ENCODE measurements at regions not wholly inside any gene's neighbourhood (a gene's known extent, or its start where the extent isn't known, plus 50 kb on each side); places are given as distances from the start of the nearest gene placed in this dataset.
"Not testable (repeated sequence)": the region's sequence is repeated elsewhere in the genome, so short reads cannot be mapped to it uniquely, and the experiment has no call there.

GRCh38 chr15:95152741-95153140 lies 921.4 kb downstream of the MCTP2 start:
- no peak for DNase-seq

- not testable (repeated sequence) for DNase-seq
These were observed 921.8 kb downstream of the MCTP2 start for GRCh38 chr15:95153201-95153600.

DNA sequence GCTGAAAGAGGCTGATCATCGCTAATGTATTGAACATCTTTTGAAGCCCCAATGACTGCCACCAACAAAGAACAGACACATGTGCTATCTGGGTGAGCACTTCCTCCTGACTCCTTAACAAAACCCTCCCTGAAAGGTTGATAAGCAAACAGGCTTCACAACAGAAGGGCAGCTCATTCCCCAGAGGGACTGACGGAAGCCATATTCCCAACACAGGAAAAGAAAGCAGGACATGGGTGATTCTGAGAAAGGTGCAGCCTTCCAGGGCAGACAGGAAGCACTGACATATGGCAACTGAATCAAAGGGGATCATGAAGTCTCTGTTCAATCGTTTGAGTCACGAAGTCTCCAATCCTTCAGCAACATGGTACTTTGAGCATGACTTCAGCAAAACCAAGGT lies 929.0 kb downstream of the MCTP2 start:
- no peak for DNase-seq

GRCh38 chr15:95162069-95162468 lies 930.7 kb downstream of the MCTP2 start:
- DNase-seq = no peak

- DNase-seq = no peak
These were observed 931.2 kb downstream of the MCTP2 start for GRCh38 chr15:95162531-95162930.

DNA sequence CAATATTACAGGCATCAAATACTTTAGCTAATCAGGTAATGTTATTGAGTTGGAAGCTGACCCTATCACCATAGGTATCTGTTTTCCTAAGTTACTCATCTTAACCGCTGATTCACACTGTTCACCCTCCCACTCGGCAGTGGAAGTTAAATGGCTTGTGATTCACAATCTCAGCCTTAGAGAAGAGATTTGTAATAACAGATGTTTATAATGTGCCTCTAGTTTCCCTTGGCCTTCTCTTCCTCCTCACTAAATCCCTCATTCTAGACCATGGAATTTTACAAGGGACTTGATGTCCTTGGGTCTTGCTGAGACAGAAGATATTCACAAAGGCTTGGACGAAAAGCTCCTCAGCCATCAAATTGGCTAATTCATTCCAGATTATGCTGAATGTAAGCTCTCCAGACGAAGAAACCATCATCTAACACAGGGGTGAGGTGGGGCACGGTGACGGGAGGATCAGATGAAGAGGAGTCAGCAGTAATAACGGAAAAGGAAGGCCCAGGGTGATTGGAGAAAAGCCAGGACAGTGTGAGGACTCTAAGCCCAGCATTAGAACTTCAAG lies 931.7 kb downstream of the MCTP2 start:
- DNase-seq = no peak

DNA sequence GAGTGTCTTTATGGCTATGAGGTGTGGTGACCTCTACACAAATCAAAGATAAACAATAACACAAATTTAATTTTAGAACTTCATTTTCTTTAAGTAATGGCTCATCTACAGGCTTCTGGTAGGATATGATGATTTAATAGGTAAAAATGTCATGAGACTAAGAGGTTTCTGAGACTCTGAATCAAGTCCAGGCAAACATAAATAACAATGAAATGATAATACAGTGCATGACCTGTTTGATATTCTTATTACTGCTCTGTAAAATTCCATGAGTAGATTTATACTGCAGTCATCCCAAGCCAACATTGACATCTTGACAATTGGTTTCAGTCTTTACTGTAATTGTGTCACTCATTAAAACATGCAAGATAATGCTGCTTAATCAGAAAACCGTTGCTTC lies 936.8 kb downstream of the MCTP2 start:
- no peak for DNase-seq

DNA sequence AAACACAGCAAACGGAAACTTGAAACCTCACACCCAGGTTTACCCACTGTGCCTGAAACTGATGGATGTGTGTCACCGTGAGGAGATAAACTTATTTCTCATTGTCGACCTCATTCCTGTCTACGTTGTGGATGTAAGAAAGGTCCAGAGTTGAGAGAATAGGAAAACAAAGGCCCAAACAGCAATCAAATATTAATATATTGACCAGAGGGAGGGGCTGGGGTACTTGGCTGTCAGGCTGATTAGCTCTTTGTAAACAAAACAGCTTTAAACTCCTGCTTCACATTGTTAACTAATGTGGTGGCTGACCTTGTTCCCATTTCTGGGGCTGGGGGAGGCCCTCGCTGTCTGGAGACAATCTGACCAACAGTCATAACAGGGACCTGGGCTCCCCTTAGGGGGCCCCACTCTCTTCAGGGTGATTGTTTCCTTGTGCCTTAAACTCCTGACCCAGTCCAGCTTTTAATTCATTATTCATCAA lies 937.6 kb downstream of the MCTP2 start:
- no peak for DNase-seq

GRCh38 chr15:95169541-95170459 lies 938.4 kb downstream of the MCTP2 start:
- no peak for DNase-seq

DNA sequence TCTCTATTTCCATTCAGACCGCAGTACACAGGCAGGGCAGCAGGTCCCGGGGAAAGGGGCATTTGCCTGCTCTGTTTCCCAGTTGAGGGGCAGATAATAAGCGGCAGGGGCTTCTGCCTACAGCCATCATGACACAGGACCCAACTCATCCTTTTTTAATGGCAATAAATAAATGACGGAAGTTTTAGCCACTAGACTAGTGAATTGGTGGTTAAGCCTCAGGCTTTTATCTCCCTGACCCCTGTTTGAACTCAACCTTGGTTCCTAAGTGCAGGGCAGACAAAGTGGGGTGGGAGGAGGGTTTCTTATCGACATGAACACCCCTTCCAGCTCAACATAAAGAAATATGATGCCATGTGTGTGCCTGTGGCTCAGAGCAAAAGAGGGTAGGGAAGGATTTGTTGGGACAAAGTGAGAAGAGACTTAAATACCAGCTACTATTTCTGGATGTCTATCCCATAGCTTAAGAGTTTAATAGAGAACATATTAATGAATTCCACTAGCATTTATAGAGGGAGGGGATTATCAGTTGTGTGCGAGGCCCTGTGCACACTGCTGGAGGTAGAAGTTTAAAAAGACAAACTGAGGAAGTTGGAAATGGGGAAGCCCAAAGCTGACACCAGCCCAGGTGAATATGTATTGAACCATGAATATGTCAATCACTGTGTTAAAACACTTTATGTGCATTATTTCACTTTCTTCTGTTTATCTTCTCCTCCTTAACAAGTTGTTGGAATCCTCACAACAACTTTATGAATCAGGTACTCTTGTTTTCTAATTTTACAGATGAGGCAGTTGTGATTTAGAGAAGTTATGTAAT lies 939.4 kb downstream of the MCTP2 start:
- DNase-seq = no peak

GRCh38 chr15:95171564-95171963 lies 940.2 kb downstream of the MCTP2 start:
- no peak for DNase-seq

- no peak for DNase-seq
These were observed 943.2 kb downstream of the MCTP2 start for GRCh38 chr15:95174301-95175259.

DNA sequence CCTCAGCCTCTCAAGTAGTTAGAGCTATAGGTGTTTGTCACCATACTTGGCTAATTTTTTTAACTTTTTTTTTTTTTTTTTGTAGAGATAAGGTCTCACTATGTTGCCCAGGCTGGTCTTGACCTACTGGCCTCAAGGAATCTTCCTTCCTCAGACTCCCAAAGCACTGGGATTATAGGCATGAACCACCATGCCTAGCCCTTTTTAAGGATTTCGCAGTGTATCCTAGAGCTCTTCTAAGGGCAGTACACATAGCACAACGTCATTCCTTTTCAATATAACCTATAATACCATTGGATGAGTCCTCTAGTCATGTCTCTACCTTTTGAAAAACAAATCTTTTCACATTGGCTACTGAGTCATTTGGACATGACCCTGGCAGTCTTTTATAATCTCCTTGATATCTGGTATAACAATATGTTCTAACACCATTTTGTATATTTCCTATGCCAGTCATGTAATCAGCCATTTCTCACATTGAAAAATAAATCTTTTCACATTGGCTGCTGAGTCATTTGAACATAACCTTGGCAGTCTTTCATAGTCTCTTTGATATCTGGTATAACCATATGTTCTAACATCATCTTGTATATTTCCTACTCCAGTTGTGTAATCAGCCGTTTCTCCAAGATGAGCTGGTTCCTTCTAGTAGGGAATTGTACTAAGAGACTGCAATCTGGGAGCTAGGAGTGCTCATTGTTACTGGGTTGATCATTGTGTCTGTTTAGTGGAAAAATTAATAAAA lies 944.7 kb downstream of the MCTP2 start:
- no peak for DNase-seq

GRCh38 chr15:95176794-95177577 lies 945.6 kb downstream of the MCTP2 start:
- DNase-seq = no peak

GRCh38 chr15:95180530-95180929 lies 949.2 kb downstream of the MCTP2 start:
- no peak for DNase-seq

DNA sequence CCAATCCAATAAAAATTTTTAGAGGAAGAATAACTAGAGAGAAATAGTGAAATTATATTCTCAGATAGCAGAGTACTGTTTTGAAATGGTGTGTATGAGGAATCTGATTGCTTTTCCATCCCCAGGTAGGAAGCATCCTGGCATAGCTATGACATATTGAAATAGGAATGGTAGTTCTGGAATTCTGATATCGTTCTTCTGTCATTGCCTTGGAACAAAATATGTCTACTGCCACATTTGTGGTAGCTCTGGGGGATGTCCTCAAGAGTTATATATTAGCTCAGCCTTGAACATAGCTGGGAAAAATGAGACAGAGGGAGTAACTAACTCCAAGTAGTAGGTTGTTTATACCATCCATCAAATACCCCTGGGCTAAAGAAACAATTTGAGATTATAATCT lies 950.7 kb downstream of the MCTP2 start:
- DNase-seq = no peak

GRCh38 chr15:95192923-95193322 lies 961.6 kb downstream of the MCTP2 start:
- no peak for DNase-seq

DNA sequence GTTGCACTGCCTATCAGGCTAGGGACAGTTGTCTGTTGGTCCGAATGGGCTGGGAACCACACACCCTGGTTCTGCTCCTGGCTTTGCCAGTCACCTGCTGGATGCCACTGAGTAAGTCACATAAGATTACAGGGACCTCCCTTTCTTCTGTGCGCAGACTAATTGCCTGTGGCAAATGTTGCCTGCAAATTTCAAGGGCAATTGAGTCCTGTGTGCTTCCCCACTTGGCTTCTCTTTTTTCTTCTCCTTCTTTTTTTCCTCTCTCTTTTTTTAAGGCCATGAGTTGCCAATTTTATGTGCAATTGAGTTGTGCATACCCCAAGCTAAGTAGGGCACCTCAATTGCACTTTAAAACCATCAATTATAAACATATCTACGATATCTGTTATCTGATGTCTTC lies 963.4 kb downstream of the MCTP2 start:
- DNase-seq = no peak

- DNase-seq = no peak
These were observed 965.0 kb downstream of the MCTP2 start for GRCh38 chr15:95196176-95196915.

Data from activated CD4-positive, alpha-beta T cell treated with anti-CD3 and anti-CD28 coated beads, Interleukin-10, Interleukin-2, amounts not matched to agents 100 ng/mL and 50 ng/mL, durations not matched to agents 16 hours and 8 hours (primary cell).